ENCODE measurements at regions not wholly inside any gene's neighbourhood (a gene's known extent, or its start where the extent isn't known, plus 50 kb on each side); places are given as distances from the start of the nearest gene placed in this dataset.

DNA sequence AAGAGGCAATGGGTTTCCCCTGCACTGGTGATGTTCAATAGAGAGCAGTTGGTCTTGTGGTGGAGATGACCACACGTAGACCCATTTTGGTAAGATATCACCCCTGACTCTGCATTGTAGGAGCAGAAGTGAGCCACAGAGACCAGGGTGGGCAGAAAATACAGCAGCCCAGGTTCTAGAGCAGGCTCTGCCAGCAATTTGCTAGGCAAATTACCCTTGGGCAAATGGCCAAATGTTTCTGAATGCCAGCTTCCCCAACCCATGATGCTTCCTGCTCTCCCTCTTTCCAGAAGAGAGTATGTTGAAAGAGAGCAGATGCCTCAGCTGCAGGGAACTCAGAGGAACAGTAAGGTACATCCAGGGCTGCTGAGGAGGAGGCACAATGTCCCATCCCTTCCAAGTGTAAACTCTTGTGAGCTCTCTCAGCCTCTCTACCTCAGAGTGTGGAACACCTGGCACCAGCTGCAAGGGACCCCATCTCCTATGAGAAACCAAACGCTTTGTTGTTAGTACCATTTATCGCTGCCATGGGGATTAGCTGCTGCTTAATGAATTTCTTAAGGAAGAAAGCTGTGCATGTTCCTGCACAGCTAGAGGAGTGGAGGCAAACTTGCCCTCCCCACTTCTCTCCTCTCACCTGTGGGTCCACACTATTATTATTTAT lies 317.5 kb upstream of the MOCS1 start:
- no peak overlapping the region for H2AFZ ChIP-seq (ENCODE audit: low read depth, low read length)

DNA sequence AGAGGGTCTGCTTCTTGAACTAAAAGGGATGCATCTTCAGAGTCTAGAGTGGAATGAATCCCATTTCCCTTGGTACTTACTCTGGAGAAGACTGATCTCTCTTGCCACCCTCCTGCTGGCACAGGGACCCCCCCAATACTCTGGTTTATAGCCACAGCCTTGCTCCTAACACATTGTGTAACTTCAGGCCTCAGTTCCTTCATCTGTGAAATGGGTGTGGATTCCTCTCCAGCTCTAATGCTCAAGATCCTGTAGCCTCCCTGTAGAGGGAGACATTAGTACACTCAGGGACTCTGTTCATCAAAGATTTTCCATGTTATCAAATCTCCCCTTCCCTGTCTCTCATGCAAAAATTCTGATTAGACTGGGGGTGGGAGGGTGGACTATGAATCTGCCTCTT lies 315.7 kb upstream of the MOCS1 start:
- H3K36me3 ChIP-seq (ENCODE audit: insufficient read depth, low read length): no peaks in the 10 kb centered on the region
- H2AFZ ChIP-seq (ENCODE audit: low read depth, low read length): no peak overlapping the region
- H3K27me3 ChIP-seq (ENCODE audit: insufficient read depth, low read length): no peaks in the 10 kb centered on the region
- H3K4me3 ChIP-seq (ENCODE audit: low read length): no peak overlapping the region
- H3K9me3 ChIP-seq (ENCODE audit: low read length): no peaks in the 10 kb centered on the region
- no peaks in the 10 kb centered on the region for H3K4me1 ChIP-seq (ENCODE audit: insufficient read depth, low read length)

More for the DNA sequence above, 317.5 kb upstream of the MOCS1 start:
- Histone ChIP-seq H3K4me1 (ENCODE audit: insufficient read depth, low read length) (no peaks in the 10 kb centered on the region), H3K27me3 (ENCODE audit: insufficient read depth, low read length) (no peaks in the 10 kb centered on the region), H3K9me3 (ENCODE audit: low read length) (no peaks in the 10 kb centered on the region), H3K36me3 (ENCODE audit: insufficient read depth, low read length) (no peaks in the 10 kb centered on the region), H3K4me3 (ENCODE audit: low read length) (no peak overlapping the region)

DNA sequence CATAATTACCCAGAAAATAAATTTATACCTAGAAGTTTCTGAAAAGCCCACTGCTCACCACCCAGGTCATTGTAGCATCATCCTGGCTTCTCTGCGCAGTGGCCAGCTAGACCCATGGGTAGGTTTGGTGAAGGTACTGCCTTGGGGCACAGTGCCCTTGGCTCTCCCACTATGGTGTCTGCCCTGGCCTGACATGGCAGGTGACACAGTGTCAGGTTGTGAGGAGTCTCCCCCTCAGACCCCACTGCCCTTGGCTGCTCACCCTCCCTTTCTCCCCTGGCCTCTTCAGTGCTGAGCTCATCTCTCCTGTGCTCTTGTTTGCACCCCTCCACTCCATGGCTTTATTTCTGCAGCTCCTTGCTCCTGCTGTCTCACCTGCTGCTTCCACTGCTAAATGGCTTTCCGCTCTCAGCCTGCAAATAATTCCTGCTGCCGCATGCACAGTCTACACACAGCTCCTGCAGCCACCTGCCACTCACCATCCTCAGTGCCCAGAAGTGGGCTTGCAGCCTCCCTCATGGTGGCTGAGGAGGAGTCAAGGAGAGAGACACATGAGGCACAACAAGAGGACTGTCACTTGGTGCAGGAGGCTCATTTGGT lies 313.4 kb upstream of the MOCS1 start:
- no peak overlapping the region for H2AFZ ChIP-seq (ENCODE audit: low read depth, low read length)
- H3K9me3 ChIP-seq (ENCODE audit: low read length): no peaks in the 10 kb centered on the region
- H3K4me3 ChIP-seq (ENCODE audit: low read length): no peak overlapping the region
- H3K27me3 ChIP-seq (ENCODE audit: insufficient read depth, low read length): no peaks in the 10 kb centered on the region
- no peaks in the 10 kb centered on the region for H3K36me3 ChIP-seq (ENCODE audit: insufficient read depth, low read length)
- no peaks in the 10 kb centered on the region for H3K4me1 ChIP-seq (ENCODE audit: insufficient read depth, low read length)

DNA sequence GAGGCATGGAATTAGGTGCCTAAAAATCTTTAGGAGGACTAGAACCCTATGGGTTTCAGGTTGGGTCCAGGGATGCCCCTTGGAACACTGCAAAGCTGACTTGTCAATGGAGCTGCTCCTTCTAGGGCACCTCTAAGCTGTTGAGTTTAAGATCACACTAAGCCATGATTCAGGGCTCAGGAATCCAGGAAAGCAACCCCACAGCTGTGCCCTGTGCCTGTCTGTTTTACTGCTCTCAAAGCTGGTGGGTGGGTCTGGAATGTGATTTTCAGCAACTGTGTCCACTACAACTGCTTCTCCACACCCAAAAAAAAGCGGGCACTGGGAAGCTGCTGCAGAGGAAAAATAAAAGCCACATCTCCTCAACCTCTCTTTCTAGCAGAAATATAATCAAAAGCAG lies 310.4 kb upstream of the MOCS1 start:
- H2AFZ ChIP-seq (ENCODE audit: low read depth, low read length): no peak overlapping the region
- no peaks in the 10 kb centered on the region for H3K4me1 ChIP-seq (ENCODE audit: insufficient read depth, low read length)
- no peaks in the 10 kb centered on the region for H3K27me3 ChIP-seq (ENCODE audit: insufficient read depth, low read length)
- no peaks in the 10 kb centered on the region for H3K36me3 ChIP-seq (ENCODE audit: insufficient read depth, low read length)
- no peaks in the 10 kb centered on the region for H3K9me3 ChIP-seq (ENCODE audit: low read length)
- H3K4me3 ChIP-seq (ENCODE audit: low read length): no peak overlapping the region

DNA sequence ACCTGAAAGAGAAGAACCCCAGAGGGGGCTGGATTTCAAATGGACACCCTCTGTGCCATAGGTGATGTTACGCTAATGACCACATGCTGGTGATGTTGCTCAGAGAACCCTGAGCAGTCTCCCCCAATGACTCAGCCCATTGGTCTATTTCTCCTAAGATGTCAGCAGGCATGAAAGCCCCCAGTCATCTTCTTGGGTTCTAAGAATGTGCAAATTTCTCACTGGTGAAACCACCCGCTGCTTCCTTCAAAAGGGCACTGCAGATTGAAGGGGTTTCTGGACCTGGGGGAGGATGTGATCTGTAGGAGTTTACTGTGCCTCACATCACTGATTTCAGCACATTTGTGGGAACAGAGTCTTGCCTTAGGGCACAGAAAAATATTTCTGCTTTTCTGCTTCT lies 298.4 kb upstream of the MOCS1 start:
- Histone ChIP-seq H3K36me3 (ENCODE audit: insufficient read depth, low read length) (no peaks in the 10 kb centered on the region), H3K4me1 (ENCODE audit: insufficient read depth, low read length) (no peaks in the 10 kb centered on the region), H3K9me3 (ENCODE audit: low read length) (no peaks in the 10 kb centered on the region), H3K27me3 (ENCODE audit: insufficient read depth, low read length) (no peaks in the 10 kb centered on the region), H3K4me3 (ENCODE audit: low read length) (no peak overlapping the region), H2AFZ (ENCODE audit: low read depth, low read length) (no peak overlapping the region)

DNA sequence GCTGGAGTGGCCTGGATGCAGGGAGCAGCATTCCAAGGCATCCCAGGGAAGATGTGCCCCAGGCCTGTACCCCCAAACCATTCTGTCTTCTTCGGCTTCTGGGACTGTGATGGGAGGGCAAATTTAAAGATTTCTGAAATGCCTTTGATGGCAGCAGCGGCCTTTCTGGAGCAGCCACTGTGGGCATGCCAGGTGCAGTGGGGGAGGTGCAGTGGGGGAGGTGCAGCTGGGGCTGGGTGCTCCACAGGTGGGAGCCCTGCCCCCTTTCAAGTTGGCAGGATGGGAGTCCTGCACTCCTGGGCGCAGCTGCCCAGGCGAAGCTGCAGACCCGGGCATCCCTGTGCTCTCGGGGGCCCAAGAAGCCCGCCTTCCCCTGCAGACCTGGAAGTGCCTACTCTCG lies 293.5 kb upstream of the MOCS1 start:
- H3K36me3 ChIP-seq (ENCODE audit: insufficient read depth, low read length): no peaks in the 10 kb centered on the region
- no peaks in the 10 kb centered on the region for H3K9me3 ChIP-seq (ENCODE audit: low read length)
- H2AFZ ChIP-seq (ENCODE audit: low read depth, low read length): no peak overlapping the region
- H3K4me1 ChIP-seq (ENCODE audit: insufficient read depth, low read length): no peaks in the 10 kb centered on the region
- no peaks in the 10 kb centered on the region for H3K27me3 ChIP-seq (ENCODE audit: insufficient read depth, low read length)
- no peak overlapping the region for H3K4me3 ChIP-seq (ENCODE audit: low read length)

DNA sequence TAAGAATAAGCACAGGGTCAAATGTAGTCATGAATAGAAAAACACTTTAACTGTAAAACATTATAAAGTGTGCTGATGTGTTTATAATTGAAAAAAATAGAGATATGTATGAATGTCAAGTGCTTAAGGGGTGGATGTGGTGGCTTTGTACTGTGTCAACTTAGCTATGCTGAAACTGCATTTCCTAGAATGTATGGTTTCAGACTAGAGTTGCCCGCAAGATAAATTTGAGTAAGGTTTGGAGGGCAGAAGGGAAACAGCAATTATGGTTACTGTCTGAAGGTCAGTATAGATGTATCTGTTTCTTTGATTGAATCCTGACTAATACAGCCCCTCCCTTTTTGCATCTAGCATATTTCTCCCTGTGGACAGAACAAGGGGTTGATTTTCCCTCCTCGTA lies 288.1 kb upstream of the MOCS1 start:
- Histone ChIP-seq H2AFZ (ENCODE audit: low read depth, low read length) (no peak overlapping the region), H3K4me1 (ENCODE audit: insufficient read depth, low read length) (no peaks in the 10 kb centered on the region), H3K36me3 (ENCODE audit: insufficient read depth, low read length) (no peaks in the 10 kb centered on the region), H3K4me3 (ENCODE audit: low read length) (no peak overlapping the region), H3K27me3 (ENCODE audit: insufficient read depth, low read length) (no peaks in the 10 kb centered on the region), H3K9me3 (ENCODE audit: low read length) (no peaks in the 10 kb centered on the region)

DNA sequence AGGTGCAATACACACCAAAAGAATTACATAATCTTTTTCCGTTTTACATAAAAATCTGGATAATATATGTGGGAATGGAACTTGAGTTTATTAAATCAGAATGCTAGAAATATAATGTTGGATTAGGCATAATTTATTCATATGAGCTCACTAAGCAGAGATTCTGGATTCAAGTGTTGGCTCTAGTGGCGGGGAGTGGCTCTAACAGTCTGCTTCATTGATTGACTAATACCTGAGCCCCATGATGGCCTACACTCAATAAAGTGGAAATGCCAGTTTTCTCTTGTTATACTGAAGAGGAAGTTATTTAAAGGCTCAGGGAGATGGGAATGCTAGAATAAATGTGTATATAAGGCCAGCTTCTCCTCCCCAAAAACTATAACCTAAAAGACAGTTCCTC lies 285.5 kb upstream of the MOCS1 start:
- H3K9me3 ChIP-seq (ENCODE audit: low read length): no peaks in the 10 kb centered on the region
- H3K4me3 ChIP-seq (ENCODE audit: low read length): no peak overlapping the region
- H3K27me3 ChIP-seq (ENCODE audit: insufficient read depth, low read length): no peaks in the 10 kb centered on the region
- no peaks in the 10 kb centered on the region for H3K4me1 ChIP-seq (ENCODE audit: insufficient read depth, low read length)
- H2AFZ ChIP-seq (ENCODE audit: low read depth, low read length): no peak overlapping the region
- no peaks in the 10 kb centered on the region for H3K36me3 ChIP-seq (ENCODE audit: insufficient read depth, low read length)

DNA sequence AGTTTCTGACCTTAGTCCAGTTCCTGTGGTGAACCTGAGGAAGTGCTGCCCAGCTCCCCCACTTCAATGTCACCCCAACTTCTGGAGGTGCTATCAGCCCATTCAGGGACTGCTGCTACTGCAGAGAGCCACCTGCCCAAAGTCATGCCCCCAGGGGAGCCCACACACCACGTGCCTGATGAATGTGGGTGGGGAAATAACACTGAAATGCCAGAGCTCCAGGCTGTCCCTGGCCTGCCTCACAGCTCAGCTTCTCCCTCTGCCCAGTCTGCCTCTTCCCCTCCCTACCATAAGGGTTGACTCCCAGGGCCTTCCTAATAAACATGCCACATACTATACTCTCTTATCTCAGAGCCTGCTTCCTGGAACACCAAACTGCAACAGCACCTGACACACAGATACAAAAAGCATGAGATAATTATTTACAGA lies 276.4 kb upstream of the MOCS1 start:
- Histone ChIP-seq H3K4me3 (ENCODE audit: low read length) (no peak overlapping the region), H2AFZ (ENCODE audit: low read depth, low read length) (no peak overlapping the region), H3K9me3 (ENCODE audit: low read length) (no peaks in the 10 kb centered on the region), H3K4me1 (ENCODE audit: insufficient read depth, low read length) (no peaks in the 10 kb centered on the region), H3K27me3 (ENCODE audit: insufficient read depth, low read length) (no peaks in the 10 kb centered on the region), H3K36me3 (ENCODE audit: insufficient read depth, low read length) (no peaks in the 10 kb centered on the region)

DNA sequence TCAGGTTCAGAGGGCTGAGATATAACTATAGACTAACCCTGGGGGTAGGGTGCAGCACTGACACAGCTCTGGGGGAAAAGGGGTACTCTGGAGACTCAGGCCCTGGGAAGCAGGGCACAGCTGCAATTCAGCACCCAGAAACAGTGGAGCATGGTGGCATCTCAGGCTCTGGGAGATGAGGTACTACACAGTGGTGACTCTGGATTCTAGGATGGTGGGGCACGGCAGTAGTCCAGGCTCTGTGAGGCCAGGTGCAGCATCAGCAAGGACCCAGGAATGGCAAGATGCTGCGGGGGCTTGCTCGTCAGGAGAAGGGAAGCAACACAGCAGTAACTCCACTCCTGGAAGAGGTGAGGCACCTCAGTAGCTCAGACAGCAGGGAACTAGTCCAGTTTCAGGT lies 271.5 kb upstream of the MOCS1 start:
- Histone ChIP-seq H3K4me3 (ENCODE audit: low read length) (no peak overlapping the region), H3K27me3 (ENCODE audit: insufficient read depth, low read length) (no peaks in the 10 kb centered on the region), H2AFZ (ENCODE audit: low read depth, low read length) (no peak overlapping the region), H3K4me1 (ENCODE audit: insufficient read depth, low read length) (no peaks in the 10 kb centered on the region), H3K36me3 (ENCODE audit: insufficient read depth, low read length) (no peaks in the 10 kb centered on the region), H3K9me3 (ENCODE audit: low read length) (no peaks in the 10 kb centered on the region)

DNA sequence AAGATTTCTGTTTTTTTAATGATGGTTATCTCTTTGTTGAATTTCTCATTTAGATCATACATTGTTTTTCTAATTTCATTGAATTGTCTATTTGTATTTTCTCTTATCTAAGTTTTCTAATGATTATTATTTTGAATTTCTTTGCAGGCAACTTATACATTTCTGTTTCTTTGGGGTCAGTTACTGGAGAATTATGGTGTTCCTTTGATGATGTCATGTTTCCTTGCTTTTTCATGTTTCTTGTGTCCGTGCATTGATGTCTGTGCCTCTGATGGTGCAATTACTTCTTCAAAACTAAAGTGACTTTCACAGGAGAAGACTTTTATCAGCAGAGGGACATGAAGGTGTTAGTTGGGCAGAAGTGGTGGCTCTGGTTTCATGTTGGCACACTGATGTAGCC lies 270.7 kb upstream of the MOCS1 start:
- Histone ChIP-seq H3K27me3 (ENCODE audit: insufficient read depth, low read length) (no peaks in the 10 kb centered on the region), H3K4me3 (ENCODE audit: low read length) (no peak overlapping the region), H3K4me1 (ENCODE audit: insufficient read depth, low read length) (no peaks in the 10 kb centered on the region), H2AFZ (ENCODE audit: low read depth, low read length) (no peak overlapping the region), H3K36me3 (ENCODE audit: insufficient read depth, low read length) (no peaks in the 10 kb centered on the region), H3K9me3 (ENCODE audit: low read length) (no peaks in the 10 kb centered on the region)

DNA sequence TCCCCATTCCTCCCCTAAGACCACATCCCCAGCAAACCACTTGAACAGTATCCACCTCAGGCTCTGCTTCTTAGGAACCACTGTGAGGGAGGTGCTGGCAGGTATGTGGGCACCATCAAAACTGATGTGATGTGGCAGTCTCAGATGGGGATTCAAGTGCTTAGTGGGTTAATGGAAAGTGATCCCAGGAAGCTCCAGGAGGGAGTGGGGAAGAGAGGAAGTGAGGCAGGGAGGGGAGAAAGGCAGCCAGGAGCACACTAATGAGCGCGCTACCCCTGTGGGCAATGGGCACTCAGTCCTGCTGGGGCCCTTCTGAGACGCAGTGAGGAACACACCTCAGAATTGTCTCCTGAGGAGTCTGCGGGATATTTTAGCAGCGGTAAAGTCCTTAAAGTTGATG lies 263.1 kb upstream of the MOCS1 start:
- no peak overlapping the region for H3K4me3 ChIP-seq (ENCODE audit: low read length)

DNA sequence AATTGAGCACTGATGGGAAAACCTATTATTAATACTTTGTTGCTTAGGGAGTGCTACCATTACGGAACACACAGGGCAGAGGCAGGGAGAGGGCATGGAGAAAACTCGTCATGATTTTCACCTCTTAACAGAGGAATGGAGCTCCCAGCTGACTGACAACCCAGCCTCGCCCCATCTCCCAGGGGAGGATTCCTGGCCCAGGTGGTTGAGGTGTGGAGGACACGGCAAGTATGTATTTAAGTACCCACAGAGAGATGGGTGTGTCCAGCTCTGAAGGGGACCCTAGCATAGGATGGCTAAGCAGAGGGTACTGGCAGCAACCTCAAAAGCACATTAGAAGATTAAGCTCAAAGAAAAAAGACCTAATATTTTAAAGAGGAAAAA lies 261.9 kb upstream of the MOCS1 start:
- H2AFZ ChIP-seq (ENCODE audit: low read depth, low read length): no peak overlapping the region

More for the DNA sequence above, 263.1 kb upstream of the MOCS1 start:
- H2AFZ ChIP-seq (ENCODE audit: low read depth, low read length): no peak overlapping the region
- H3K27me3 ChIP-seq (ENCODE audit: insufficient read depth, low read length): no peaks in the 10 kb centered on the region
- H3K36me3 ChIP-seq (ENCODE audit: insufficient read depth, low read length): no peaks in the 10 kb centered on the region
- H3K9me3 ChIP-seq (ENCODE audit: low read length): no peaks in the 10 kb centered on the region
- no peaks in the 10 kb centered on the region for H3K4me1 ChIP-seq (ENCODE audit: insufficient read depth, low read length)

More for the DNA sequence above, 261.9 kb upstream of the MOCS1 start:
- no peaks in the 10 kb centered on the region for H3K4me1 ChIP-seq (ENCODE audit: insufficient read depth, low read length)
- H3K9me3 ChIP-seq (ENCODE audit: low read length): no peaks in the 10 kb centered on the region
- H3K27me3 ChIP-seq (ENCODE audit: insufficient read depth, low read length): no peaks in the 10 kb centered on the region
- H3K4me3 ChIP-seq (ENCODE audit: low read length): no peak overlapping the region
- H3K36me3 ChIP-seq (ENCODE audit: insufficient read depth, low read length): no peaks in the 10 kb centered on the region
